Psoas muscle (tissue), 7 donors: ENCODE measurements at regions not wholly inside any gene's neighbourhood (a gene's known extent, or its start where the extent isn't known, plus 50 kb on each side); places are given as distances from the start of the nearest gene placed in this dataset.

Source experiments
- ATAC-seq, 4 donors: fragments of 200-7000 bp; cut with Tn5 transposase; one replicate each; pipeline ENCODE4 v1.9.1; 2020; ENCODE audit warnings: moderate library complexity in 3 of 4, mild to moderate bottlenecking in 2 of 4
- DNase-seq, 2 donors: peaks; one replicate each; pipeline ENCODE4 v3.0.0-alpha.2; 2020
- H3K27ac ChIP-seq: fragments of 200-600 bp; one replicate; pipeline ENCODE4 v1.8.0; 2022
- H3K27me3 ChIP-seq, 3 donors: fragments of 200-600 bp in 1 of 3; one replicate each; pipeline versions ENCODE4 v1.6.1 to v1.8.0; 2013 to 2022; ENCODE audit warnings: low read length in 2 of 3, mild to moderate bottlenecking in 2 of 3, moderate library complexity in 1 of 3; ENCODE audit not compliant: insufficient read depth in 3 of 3
- H3K36me3 ChIP-seq, 2 donors: fragments of 200-600 bp in 1 of 2; one replicate each; pipeline versions ENCODE4 v1.6.1 to v1.8.0; 2013 to 2022; ENCODE audit warnings: low read depth in 1 of 2, mild to moderate bottlenecking in 1 of 2, moderate library complexity in 1 of 2; ENCODE audit not compliant: insufficient read depth in 1 of 2
- H3K4me1 ChIP-seq: fragments of 200-600 bp; one replicate; pipeline ENCODE4 v1.8.0; 2022
- H3K4me3 ChIP-seq: fragments of 200-600 bp; one replicate; pipeline ENCODE4 v1.8.0; 2022; ENCODE audit warnings: mild to moderate bottlenecking
- H3K9me3 ChIP-seq: fragments of 200-600 bp; one replicate; pipeline ENCODE4 v1.8.0; 2022
- WGBS, 3 donors: extraction: QIAGEN DNeasy Blood & Tissue Kit; methylation state at CpG; one replicate each; pipeline versions ENCODE4 v1.1.6 to v1.1.7; 2013; 5-methylcytosine and 5-hydroxymethylcytosine counted together
- intact Hi-C, 2 donors: fragments of 100-400 bp; cut with DNase I; formaldehyde crosslinking; loops; one replicate each; pipeline versions ENCODE4 v1.11.0 to v1.14.2; 2022
- TF ChIP-seq, protein P1 (sequence below): fragments of 200-600 bp; IDR thresholded peaks from one replicate; pipeline ENCODE4 v1.8.0; 2022; ENCODE audit warnings: antibody characterized with exemption
- donor health status: healthy with polysubstance abuse.
- donor health status: DM: no; HTN: no; CAD: no; lungs with moderate emphysema.
- donor health status: Bipolar disorder and iron deficiency.
- donor health status: healthy.
- donor health status: DM: yes; HTN: yes; CAD: no.
- donor health status: DM: no; HTN: no; CAD: no.
- donor health status: DM: yes; HTN: yes; CAD: no.

DNA sequence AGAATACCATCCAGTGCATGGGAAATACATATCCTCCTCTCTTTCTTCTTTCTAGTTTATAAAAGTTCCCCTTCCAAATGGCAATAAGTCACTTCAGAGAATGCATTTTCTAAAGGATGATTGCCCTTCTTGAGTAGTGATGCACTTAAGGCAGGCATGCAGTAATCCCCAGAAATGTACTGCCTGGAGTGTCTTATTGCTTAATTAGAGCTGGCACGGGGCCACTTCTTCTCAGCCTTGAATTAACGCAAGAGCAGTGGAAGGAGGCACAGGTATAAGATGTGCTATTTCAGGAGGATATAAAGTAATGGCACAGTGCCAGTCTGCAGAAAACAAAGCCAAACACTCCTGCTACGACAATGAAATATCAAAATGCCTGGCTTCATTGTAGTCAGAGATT lies 371.4 kb upstream of the FAM241A start:
- ATAC-seq (no peak), DNase-seq (no peak)

DNA sequence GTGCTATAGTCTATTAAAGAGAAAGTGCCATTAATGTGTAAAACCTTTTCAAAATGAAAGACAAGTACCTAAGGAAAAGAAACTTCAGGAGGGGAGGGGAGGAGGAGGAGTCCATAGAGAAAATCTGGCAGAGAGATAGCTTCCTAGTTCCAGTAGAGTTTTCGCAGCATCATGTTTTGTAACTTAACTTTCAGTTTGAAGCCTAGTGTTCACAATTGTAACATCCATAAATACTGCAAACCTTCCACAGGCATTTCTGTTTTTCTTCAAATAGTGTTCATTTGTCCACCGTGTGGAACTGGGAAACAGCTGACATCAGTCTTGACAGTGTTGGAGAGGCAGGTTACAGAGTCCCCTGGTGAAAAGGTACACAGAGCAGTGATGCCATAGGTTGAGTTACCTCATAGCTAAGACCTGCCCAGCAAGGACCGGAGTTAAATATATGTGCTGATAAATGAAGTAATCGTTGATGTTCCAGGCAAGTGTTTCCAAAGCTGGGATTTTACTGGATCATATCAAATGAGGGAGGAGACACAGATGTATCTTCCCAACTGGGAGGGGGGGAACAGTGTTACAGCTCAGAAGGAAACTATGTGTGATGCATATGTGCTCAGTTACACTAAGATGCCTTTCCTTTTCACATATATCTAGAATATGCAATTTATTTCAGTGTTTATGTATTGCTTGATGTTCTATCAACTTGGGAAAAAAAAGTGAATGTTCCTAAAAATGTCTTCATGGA lies 369.5 kb upstream of the FAM241A start:
- Histone ChIP-seq H3K9me3 (no peaks in the 10 kb centered on the region), H3K27ac (no peak overlapping the region), H3K4me3 (no peak overlapping the region), H3K27me3 (no peaks in the 10 kb centered on the region), H3K36me3 (no peaks in the 10 kb centered on the region), H3K4me1 (no peaks in the 10 kb centered on the region)
- TF ChIP-seq, protein P1, sequence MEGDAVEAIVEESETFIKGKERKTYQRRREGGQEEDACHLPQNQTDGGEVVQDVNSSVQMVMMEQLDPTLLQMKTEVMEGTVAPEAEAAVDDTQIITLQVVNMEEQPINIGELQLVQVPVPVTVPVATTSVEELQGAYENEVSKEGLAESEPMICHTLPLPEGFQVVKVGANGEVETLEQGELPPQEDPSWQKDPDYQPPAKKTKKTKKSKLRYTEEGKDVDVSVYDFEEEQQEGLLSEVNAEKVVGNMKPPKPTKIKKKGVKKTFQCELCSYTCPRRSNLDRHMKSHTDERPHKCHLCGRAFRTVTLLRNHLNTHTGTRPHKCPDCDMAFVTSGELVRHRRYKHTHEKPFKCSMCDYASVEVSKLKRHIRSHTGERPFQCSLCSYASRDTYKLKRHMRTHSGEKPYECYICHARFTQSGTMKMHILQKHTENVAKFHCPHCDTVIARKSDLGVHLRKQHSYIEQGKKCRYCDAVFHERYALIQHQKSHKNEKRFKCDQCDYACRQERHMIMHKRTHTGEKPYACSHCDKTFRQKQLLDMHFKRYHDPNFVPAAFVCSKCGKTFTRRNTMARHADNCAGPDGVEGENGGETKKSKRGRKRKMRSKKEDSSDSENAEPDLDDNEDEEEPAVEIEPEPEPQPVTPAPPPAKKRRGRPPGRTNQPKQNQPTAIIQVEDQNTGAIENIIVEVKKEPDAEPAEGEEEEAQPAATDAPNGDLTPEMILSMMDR, result no peak
- intact Hi-C loops, result no loop called here
- DNase-seq (no peak), ATAC-seq (no peak)
- 55 to 62% (median 59%) methylated on average over 4 of the region's 4 CpGs for WGBS, 3 donors

More for the DNA sequence above, 371.4 kb upstream of the FAM241A start:
- TF ChIP-seq, protein P1, result no peak
- H3K9me3 ChIP-seq, result no peaks in the 10 kb centered on the region
- H3K27me3 ChIP-seq, result no peaks in the 10 kb centered on the region
- no peak overlapping the region for H3K4me3 ChIP-seq
- no peaks in the 10 kb centered on the region for H3K36me3 ChIP-seq
- no peak overlapping the region for H3K27ac ChIP-seq
- intact Hi-C loops, result no loop called here
- 61 to 68% (median 67%) methylated on average over 3 of the region's 3 CpGs for WGBS, 3 donors
- no peaks in the 10 kb centered on the region for H3K4me1 ChIP-seq

DNA sequence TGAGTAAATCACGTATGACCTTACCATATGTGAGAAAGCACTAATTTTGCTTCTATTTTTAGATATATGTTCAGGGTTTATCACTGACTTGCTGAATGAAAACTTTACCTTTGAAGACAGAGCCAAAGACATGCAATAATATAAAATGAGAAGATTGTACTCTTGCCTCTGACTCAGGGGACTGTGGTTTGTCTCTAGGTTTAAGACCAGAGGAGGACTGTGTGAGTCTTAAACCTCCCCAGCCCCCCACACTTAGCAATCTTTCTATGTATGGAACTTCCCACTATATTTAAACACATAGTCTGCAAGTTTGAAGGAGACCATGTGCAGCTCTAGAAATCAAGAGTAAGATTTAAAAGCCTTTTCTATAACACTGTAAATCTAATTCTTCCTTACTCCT lies 368.7 kb upstream of the FAM241A start:
- Histone ChIP-seq H3K4me3 (no peak overlapping the region), H3K9me3 (no peaks in the 10 kb centered on the region), H3K27me3 (peaks cover 0 to 2% (median 0%) of the 10 kb centered on the region in 3 donors), H3K4me1 (no peaks in the 10 kb centered on the region), H3K27ac (no peak overlapping the region), H3K36me3 (no peaks in the 10 kb centered on the region)
- ATAC-seq (no peak), DNase-seq (no peak)
- intact Hi-C loops, result no loop called here
- WGBS, 3 donors, result 54 to 61% (median 54%) methylated on average over 1 of the region's 1 CpG
- TF ChIP-seq, protein P1, result no peak

DNA sequence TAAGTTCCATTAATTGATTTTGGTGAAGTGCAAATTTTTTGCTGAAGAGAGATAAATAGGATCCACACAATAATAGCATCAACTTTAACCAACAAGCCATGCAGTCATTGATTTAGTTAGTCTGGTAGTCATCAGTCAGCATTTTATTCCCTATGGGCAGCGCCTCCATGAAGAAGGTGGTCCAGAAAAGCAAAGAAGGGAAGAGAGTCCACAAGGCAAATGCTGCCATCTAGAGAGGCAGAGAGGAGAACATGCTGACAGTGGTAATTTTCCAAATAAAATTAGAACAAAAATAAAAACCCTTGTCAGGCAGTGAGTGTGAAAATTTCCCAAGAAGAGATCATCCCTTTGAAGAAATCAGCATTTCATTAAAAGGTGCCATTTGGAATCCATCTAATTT lies 366.7 kb upstream of the FAM241A start:
- H3K27ac ChIP-seq, result no peak overlapping the region
- peaks cover 0 to 5% (median 0%) of the 10 kb centered on the region in 3 donors for H3K27me3 ChIP-seq
- no peaks in the 10 kb centered on the region for H3K9me3 ChIP-seq
- ATAC-seq (no peak), DNase-seq (no peak)
- TF ChIP-seq, protein P1, result no peak
- intact Hi-C loops, result no loop called here
- 47 to 77% (median 67%) methylated on average over 1 of the region's 1 CpG for WGBS, 3 donors
- no peaks in the 10 kb centered on the region for H3K4me1 ChIP-seq
- no peak overlapping the region for H3K4me3 ChIP-seq
- no peaks in the 10 kb centered on the region for H3K36me3 ChIP-seq

DNA sequence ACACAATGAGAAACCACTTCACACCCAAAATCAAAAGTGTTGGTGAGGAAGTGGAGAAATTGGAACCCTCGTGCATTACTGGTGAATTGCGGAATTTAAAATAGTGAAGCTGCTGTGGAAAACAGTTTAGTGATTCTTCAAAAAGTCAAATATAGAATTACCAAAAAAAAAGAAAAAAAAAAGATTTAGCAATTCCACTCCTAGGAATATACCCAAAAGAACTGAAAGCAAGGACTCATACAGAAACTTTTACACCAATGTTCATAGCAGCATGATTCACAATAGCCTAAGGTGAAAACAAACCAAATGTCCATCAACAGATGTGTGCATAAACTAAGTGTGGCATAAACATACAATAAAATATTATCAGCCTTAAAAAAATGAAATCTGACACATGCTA lies 364.3 kb upstream of the FAM241A start:
- ATAC-seq, result no peak
- 87 to 93% (median 89%) methylated on average over 2 of the region's 2 CpGs for WGBS, 3 donors

More for the DNA sequence above, 364.3 kb upstream of the FAM241A start:
- H3K9me3 ChIP-seq, result no peaks in the 10 kb centered on the region
- H3K4me3 ChIP-seq, result no peak overlapping the region
- no peaks in the 10 kb centered on the region for H3K36me3 ChIP-seq
- no peak for DNase-seq
- TF ChIP-seq, protein P1, result no peak
- peaks cover 0 to 5% (median 0%) of the 10 kb centered on the region in 3 donors for H3K27me3 ChIP-seq
- no peak overlapping the region for H3K27ac ChIP-seq
- intact Hi-C loops, result no loop called here
- H3K4me1 ChIP-seq, result no peaks in the 10 kb centered on the region
